Fibroblast of the aortic adventitia (primary cell): ENCODE measurements at regions not wholly inside any gene's neighbourhood (a gene's known extent, or its start where the extent isn't known, plus 50 kb on each side); places are given as distances from the start of the nearest gene placed in this dataset.
"Not testable (repeated sequence)": the region's sequence is repeated elsewhere in the genome, so short reads cannot be mapped to it uniquely, and the experiment has no call there.

Experiments
- DNase-seq: peaks from one replicate; pipeline ENCODE4 v3.0.0-alpha.2; 2010; ENCODE audit warnings: low read depth
- H3K4me3 ChIP-seq: 2 replicates; pipeline ENCODE4 v1.5.1; 2011; ENCODE audit warnings: low read depth, mild to moderate bottlenecking, control low read depth, low read length, moderate library complexity
- CTCF ChIP-seq: IDR thresholded peaks from 2 replicates; pipeline ENCODE4 v1.5.1; 2011; ENCODE audit warnings: mild to moderate bottlenecking, low read length, control low read depth, inconsistent platforms; ENCODE audit not compliant: insufficient read depth

GRCh38 chr11:87455180-87455579, 417.4 kb downstream of the TMEM135 start:
- no peak for TF ChIP-seq CTCF
- H3K4me3 ChIP-seq: no peak overlapping the region
- DNase-seq: no peak

- no peak overlapping the region for H3K4me3 ChIP-seq
- TF ChIP-seq CTCF: no peak
- no peak for DNase-seq
These were observed 416.5 kb downstream of the TMEM135 start for GRCh38 chr11:87454241-87454640.

GRCh38 chr11:87453531-87454089, 415.9 kb downstream of the TMEM135 start:
- no peak for TF ChIP-seq CTCF
- no peak overlapping the region for H3K4me3 ChIP-seq

GRCh38 chr11:87452025-87452424, 414.3 kb downstream of the TMEM135 start:
- not testable (repeated sequence) for DNase-seq, H3K4me3 ChIP-seq

More at GRCh38 chr11:87453531-87454089, 415.9 kb downstream of the TMEM135 start:
- DNase-seq: no peak

GRCh38 chr11:87451395-87451794, 413.7 kb downstream of the TMEM135 start:
- no peak overlapping the region for H3K4me3 ChIP-seq
- no peak for DNase-seq
- no peak for TF ChIP-seq CTCF

- no peak for TF ChIP-seq CTCF
- H3K4me3 ChIP-seq: no peak overlapping the region
- no peak for DNase-seq
These were observed 409.9 kb downstream of the TMEM135 start for GRCh38 chr11:87447606-87448005.

GRCh38 chr11:87444993-87445392, 407.3 kb downstream of the TMEM135 start:
- no peak for TF ChIP-seq CTCF
- DNase-seq: peak; percentile 67
- no peak overlapping the region for H3K4me3 ChIP-seq
